GM12873 (cell line): ENCODE measurements at regions not wholly inside any gene's neighbourhood (a gene's known extent, or its start where the extent isn't known, plus 50 kb on each side); places are given as distances from the start of the nearest gene placed in this dataset.
A peak's percentile ranks its signal among the peaks of the same experiment; 100 is the strongest.

Experiments
- TF ChIP-seq, protein P1 (sequence below): IDR thresholded peaks from 2 replicates; pipeline ENCODE4 v1.5.1; 2012; ENCODE audit warnings: low read depth, mild to moderate bottlenecking, moderate library complexity, low read length, control low read depth; ENCODE audit not compliant: insufficient read depth; ENCODE audit errors: missing control alignments

DNA sequence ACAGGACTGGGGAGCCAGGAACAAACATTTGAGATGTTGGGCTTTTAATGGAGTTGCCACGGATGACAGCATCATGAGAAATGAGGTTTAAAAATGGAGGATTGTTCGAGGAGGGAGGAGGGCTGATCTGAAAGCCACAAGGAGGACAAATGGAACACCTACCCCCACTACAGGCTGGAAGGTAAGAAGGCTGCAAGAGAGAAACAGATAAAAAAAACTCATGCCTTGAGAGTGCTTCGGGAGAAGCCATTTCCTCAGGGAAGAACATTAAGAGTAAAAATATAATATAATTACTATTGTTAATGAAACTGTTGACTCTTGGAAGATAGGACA lies 119.5 kb upstream of the MAP9 start:
- TF ChIP-seq, protein P1, sequence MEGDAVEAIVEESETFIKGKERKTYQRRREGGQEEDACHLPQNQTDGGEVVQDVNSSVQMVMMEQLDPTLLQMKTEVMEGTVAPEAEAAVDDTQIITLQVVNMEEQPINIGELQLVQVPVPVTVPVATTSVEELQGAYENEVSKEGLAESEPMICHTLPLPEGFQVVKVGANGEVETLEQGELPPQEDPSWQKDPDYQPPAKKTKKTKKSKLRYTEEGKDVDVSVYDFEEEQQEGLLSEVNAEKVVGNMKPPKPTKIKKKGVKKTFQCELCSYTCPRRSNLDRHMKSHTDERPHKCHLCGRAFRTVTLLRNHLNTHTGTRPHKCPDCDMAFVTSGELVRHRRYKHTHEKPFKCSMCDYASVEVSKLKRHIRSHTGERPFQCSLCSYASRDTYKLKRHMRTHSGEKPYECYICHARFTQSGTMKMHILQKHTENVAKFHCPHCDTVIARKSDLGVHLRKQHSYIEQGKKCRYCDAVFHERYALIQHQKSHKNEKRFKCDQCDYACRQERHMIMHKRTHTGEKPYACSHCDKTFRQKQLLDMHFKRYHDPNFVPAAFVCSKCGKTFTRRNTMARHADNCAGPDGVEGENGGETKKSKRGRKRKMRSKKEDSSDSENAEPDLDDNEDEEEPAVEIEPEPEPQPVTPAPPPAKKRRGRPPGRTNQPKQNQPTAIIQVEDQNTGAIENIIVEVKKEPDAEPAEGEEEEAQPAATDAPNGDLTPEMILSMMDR, result no peak

DNA sequence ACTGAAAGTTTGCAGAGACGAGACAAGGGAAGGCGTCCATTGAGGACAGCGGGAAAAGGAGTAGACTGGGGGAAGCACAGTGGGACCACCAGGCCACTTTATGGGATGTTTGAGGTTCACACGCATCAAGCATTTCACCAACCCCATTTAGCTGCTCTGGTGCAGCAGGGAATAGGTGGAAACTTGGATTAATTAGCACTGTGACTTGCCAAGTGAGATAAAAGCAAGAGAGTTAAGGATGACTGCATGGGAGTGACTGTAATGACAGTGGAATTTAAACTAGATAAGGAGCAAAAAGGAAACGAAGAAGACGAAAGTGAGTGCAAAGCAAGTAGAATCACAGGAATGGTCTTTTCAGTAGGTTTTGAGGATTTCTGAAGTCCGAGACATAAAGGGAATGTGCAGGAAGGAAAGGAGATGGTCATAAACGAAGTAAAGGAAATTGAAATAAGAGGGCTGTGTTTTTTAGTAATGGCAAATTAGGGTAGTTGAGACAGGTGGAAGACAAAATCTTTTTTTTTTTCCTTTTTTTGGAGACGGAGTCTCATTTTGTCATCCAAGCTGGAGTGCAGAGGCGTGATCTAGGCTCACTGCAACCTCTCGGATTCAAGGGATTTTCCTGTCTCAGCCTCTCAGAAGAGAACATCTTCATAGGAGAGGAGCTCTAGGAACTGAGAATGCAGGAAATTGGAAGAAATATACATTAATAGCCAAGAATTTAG lies 119.0 kb upstream of the MAP9 start:
- TF ChIP-seq, protein P1, result no peak

DNA sequence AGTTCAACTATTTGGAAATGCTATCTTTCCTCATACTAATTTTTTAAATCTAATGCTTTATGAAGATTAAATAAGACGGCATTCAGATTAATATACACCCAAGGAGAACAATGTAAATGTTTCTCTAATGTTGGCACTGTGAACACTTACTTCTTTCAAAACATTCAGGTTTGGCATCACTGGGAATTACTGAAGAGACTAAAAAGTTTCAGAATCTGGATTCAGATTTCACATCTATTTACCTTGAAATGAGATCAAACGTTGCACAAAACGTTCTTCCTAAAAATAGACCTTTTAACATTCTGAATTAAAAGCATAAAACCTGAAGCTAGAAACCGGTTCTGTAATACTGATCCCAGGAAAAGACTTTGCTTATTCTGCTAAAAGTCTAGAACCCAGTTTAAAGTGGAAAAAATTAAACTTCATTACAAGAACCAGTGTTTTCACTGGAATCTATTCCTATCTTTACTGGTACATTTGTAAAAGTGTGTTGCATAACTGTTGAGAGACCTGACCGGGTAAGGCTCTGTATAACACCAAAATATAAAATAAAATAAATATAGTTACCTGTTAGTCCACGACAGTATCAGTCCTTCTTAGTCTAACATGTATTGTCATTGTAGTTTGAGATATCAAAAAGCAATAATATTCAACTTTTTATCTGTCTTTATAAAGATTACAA lies 117.4 kb upstream of the MAP9 start:
- TF ChIP-seq, protein P1, result no peak

DNA sequence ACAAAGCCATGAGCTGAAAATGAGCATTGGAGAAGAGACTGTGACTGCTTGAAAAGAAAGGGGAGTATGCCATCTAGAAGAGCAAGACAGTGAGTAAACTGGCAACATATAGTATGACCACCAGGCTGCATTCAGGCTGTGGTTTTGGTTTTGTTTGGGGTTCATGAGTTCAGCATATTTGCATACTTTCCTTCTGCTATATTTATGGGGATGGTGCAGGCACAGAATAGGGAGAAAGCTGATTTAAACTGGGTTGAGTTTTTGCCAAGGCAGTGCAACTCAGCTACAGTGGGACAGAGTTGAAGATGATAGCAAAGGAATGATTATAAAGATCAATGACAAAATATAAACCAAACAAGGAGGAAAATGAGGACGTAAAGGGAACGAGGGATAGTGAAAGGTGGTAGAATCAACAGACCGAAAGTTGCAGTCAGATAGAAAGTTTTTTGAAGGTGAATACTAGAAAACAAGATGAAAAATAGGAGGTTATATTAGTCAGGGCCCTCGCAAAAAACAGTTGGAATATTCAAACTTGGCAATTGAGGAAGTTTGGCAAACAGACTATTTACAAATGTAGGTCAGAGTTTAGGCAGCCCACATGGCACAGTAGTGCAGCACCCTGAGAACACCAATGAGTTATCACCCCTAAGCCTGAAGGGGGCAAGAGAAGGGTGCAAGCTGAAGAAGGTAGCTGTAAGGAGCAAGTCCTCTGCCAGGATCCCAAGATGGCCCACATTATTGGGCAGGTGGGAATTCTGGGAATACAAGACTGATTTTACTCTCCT lies 114.8 kb upstream of the MAP9 start:
- TF ChIP-seq, protein P1, result peak; percentile 46

DNA sequence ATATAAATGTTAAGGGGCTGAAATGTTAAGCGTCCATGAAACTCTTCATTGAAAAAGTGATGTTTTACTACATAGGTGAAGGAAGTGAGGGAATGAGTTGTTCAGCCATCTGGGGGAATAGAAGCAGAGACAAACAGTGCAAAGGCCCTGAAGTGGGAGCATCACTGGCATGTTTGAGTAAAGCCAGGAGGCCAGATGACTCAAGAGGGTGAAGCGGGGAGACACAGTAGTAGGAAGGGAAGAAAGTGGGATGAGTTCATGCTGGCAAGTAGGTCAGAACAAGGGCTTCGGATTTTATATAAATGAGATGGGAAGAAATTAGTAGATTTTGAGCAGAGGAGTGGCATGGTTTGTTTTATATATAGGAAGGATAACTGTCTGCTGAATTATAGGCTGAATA lies 112.5 kb upstream of the MAP9 start:
- TF ChIP-seq, protein P1, result no peak

DNA sequence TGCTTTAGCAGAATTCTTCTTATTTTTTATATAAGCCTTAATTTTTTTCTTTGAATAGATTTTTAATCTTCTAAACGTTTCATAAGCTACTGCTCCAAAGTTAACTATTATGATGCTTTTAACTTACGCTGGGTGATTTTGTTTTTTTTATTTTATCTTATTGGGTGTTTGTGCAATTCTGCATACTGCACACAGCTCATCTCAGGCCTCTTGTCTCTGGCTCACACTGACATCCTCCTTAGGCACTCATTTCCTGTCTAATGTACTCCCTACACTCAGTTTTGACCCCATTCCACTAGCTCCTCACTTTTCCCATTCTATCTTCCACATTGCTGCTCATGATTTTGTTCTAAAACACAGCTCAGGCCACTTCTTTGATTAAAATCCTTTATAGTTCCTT lies 111.9 kb upstream of the MAP9 start:
- TF ChIP-seq, protein P1, result no peak

DNA sequence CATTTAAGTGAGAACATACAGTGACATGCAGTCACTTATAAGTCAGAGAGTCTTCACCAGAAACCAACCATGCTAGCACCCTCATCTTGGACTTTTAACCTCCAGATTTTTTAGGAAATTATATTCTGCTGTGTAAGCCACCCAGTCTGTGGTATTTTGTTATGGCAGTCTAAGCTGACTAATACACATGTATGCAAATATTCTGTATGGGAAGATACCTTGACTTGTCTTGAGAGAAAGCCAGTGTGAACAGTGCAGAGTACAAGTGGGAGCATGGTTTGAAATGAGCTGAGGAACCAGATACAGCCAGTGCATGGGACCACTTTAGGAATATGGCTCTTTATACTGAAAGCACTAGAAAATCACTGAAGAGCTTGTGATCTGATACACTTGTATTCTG lies 110.4 kb upstream of the MAP9 start:
- TF ChIP-seq, protein P1, result no peak
